ENCODE measurements at regions not wholly inside any gene's neighbourhood (a gene's known extent, or its start where the extent isn't known, plus 50 kb on each side); places are given as distances from the start of the nearest gene placed in this dataset.

- TF ChIP-seq, protein P1, sequence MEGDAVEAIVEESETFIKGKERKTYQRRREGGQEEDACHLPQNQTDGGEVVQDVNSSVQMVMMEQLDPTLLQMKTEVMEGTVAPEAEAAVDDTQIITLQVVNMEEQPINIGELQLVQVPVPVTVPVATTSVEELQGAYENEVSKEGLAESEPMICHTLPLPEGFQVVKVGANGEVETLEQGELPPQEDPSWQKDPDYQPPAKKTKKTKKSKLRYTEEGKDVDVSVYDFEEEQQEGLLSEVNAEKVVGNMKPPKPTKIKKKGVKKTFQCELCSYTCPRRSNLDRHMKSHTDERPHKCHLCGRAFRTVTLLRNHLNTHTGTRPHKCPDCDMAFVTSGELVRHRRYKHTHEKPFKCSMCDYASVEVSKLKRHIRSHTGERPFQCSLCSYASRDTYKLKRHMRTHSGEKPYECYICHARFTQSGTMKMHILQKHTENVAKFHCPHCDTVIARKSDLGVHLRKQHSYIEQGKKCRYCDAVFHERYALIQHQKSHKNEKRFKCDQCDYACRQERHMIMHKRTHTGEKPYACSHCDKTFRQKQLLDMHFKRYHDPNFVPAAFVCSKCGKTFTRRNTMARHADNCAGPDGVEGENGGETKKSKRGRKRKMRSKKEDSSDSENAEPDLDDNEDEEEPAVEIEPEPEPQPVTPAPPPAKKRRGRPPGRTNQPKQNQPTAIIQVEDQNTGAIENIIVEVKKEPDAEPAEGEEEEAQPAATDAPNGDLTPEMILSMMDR (IDR thresholded peaks at IDR 0.05) = no peak
- TF ChIP-seq POLR2A (IDR thresholded peaks at IDR 0.05; ENCODE audit: low read depth) (no peak), POLR2AphosphoS5 (IDR thresholded peaks at IDR 0.05) (peak in 1 of 2 donors; percentile 21), EP300 (IDR thresholded peaks at IDR 0.05) (no peak)
Measured at GRCh38 chr9:121601194-121601593, 50.2 kb upstream of the DAB2IP start.

Data from esophagus muscularis mucosa (tissue), 4 donors.